ENCODE measurements at regions not wholly inside any gene's neighbourhood (a gene's known extent, or its start where the extent isn't known, plus 50 kb on each side); places are given as distances from the start of the nearest gene placed in this dataset.

GRCh38 chr5:10063997-10064396, 185.7 kb downstream of the ATPSCKMT start:
- H3K9ac ChIP-seq (ENCODE audit: low read depth, low read length) = no peak overlapping the region
- H3K4me2 ChIP-seq (ENCODE audit: low read depth, low read length) = no peak overlapping the region
- H3K56ac ChIP-seq (ENCODE audit: extremely low read depth, insufficient read depth, low read length) = no peak overlapping the region
- no peaks in the 10 kb centered on the region for H4K20me1 ChIP-seq (ENCODE audit: insufficient read depth, low read length)
- no peak overlapping the region for H3K14ac ChIP-seq (replicated peaks; ENCODE audit: low read depth, low read length)
- no peaks in the 10 kb centered on the region for H3K79me1 ChIP-seq (ENCODE audit: low read depth in 1 of 2, low read length in 2 of 2)
- TF ChIP-seq CEBPB (IDR thresholded peaks at IDR 0.05; ENCODE audit: low read depth, low read length) (no peak), NFE2L2 (IDR thresholded peaks at IDR 0.05; ENCODE audit: low read depth, low read length) (no peak), BHLHE40 (IDR thresholded peaks at IDR 0.05; ENCODE audit: low read depth, low read length) (no peak), MXI1 (IDR thresholded peaks at IDR 0.05; ENCODE audit: borderline replicate concordance, low read depth, low read length) (no peak), CHD1 (IDR thresholded peaks at IDR 0.05; ENCODE audit: low read depth, low read length) (no peak), RAD21 (IDR thresholded peaks at IDR 0.05; ENCODE audit: low read length) (no peak), USF2 (IDR thresholded peaks at IDR 0.05; ENCODE audit: low read depth, low read length) (no peak), RCOR1 (IDR thresholded peaks at IDR 0.05; ENCODE audit: insufficient replicate concordance, low read length) (no peak), CTCF (conservative IDR thresholded peaks at IDR 0.05; ENCODE audit: low read depth, low read length) (no peak)
- POLR2A ChIA-PET (ENCODE audit: unreplicated experiment) = no interaction called here
- H4K8ac ChIP-seq (ENCODE audit: low read depth in 2 of 2, low read length in 2 of 2) = no peak overlapping the region
- no peaks in the 10 kb centered on the region for H3K36me3 ChIP-seq (ENCODE audit: control insufficient read depth, insufficient read depth, low read length)
- no peak overlapping the region for H3K4me3 ChIP-seq (ENCODE audit: insufficient read depth, low read depth, low read length)
- H4K91ac ChIP-seq (ENCODE audit: insufficient read depth, low read depth, low read length) = no peak overlapping the region
- BruUV-seq (replicated peaks) = no TSS peak
- intact Hi-C loops (cut with micrococcal nuclease) = no loop called here
- no peak overlapping the region for H2BK20ac ChIP-seq (ENCODE audit: low read depth, low read length)
- peaks cover 16% of the 10 kb centered on the region for H3K27me3 ChIP-seq (ENCODE audit: control insufficient read depth, insufficient read depth, low read length)
- no peak overlapping the region for H4K5ac ChIP-seq (ENCODE audit: low read depth, low read length)
- H3K9me1 ChIP-seq (ENCODE audit: insufficient read depth, low read length) = no peaks in the 10 kb centered on the region
- DNase-seq = no peak
- H3K23ac ChIP-seq (ENCODE audit: low read depth, low read length) = no peak overlapping the region
- no peaks in the 10 kb centered on the region for H3K9me3 ChIP-seq (ENCODE audit: control insufficient read depth, insufficient read depth, low read length)
- in situ Hi-C loops (cut with MboI; ENCODE audit: low sequenced_read_pairs) = no loop called here
- H2AK5ac ChIP-seq (ENCODE audit: low read depth, low read length) = no peak overlapping the region
- no peak overlapping the region for H2BK15ac ChIP-seq (ENCODE audit: low read depth, low read length)
- 39% methylated on average over 6 of the region's 12 CpGs; no CpG with 5 or more reads in 1 of the 2 experiments for WGBS, 2 experiments (ENCODE audit: extremely low coverage in 2 of 2, insufficient read length in 1 of 2)
- no peak overlapping the region for H3K18ac ChIP-seq (ENCODE audit: low read depth, low read length)
- H2BK5ac ChIP-seq (ENCODE audit: low read depth, low read length, poor library complexity, severe bottlenecking) = no peak overlapping the region
- H2AK9ac ChIP-seq (replicated peaks; ENCODE audit: low read depth, low read length, poor library complexity) = no peak overlapping the region
- CTCF ChIA-PET = no interaction called here
- no peak overlapping the region for H3K4ac ChIP-seq (ENCODE audit: low read depth, low read length)
- H3K4me1 ChIP-seq (ENCODE audit: control insufficient read depth, insufficient read depth, low read length) = no peaks in the 10 kb centered on the region
- ATAC-seq (ENCODE audit: low read depth) = no peak
- dilution Hi-C loops (cut with HindIII; ENCODE audit: low sequenced_read_pairs, unreplicated experiment) = no loop called here
- no peak overlapping the region for H2AFZ ChIP-seq (replicated peaks; ENCODE audit: low read length, poor library complexity)
- no peak overlapping the region for H2BK120ac ChIP-seq (ENCODE audit: low read depth, low read length)
- no peak overlapping the region for H3K27ac ChIP-seq (ENCODE audit: insufficient read depth, low read length)

All from IMR-90 (cell line).